Activated CD4-positive, CD25-positive, alpha-beta regulatory T cell (primary cell): ENCODE measurements at regions not wholly inside any gene's neighbourhood (a gene's known extent, or its start where the extent isn't known, plus 50 kb on each side); places are given as distances from the start of the nearest gene placed in this dataset.
"Not testable (repeated sequence)": the region's sequence is repeated elsewhere in the genome, so short reads cannot be mapped to it uniquely, and the experiment has no call there.

Experiments
- DNase-seq, 4 experiments: peaks; one replicate each; lab custom pipeline; 2025; lab: John Stamatoyannopoulos, UW

- no peak for DNase-seq
These were observed 152.6 kb upstream of the TPM1 start for GRCh38 chr15:62889734-62890505.

- no peak for DNase-seq
These were observed 148.0 kb upstream of the TPM1 start for GRCh38 chr15:62894322-62895085.

- DNase-seq, result no peak
These were observed 147.2 kb upstream of the TPM1 start for GRCh38 chr15:62895139-62895866.

GRCh38 chr15:62895905-62896316 lies 146.6 kb upstream of the TPM1 start:
- no peak for DNase-seq

- DNase-seq, result no peak
These were observed 146.1 kb upstream of the TPM1 start for GRCh38 chr15:62896380-62896866.

GRCh38 chr15:62896969-62897486 lies 145.5 kb upstream of the TPM1 start:
- DNase-seq, result no peak

GRCh38 chr15:62897634-62898033 lies 144.9 kb upstream of the TPM1 start:
- no peak for DNase-seq

- no peak for DNase-seq
These were observed 143.5 kb upstream of the TPM1 start for GRCh38 chr15:62899090-62899493.

GRCh38 chr15:62900071-62900802 lies 142.3 kb upstream of the TPM1 start:
- DNase-seq, result no peak

GRCh38 chr15:62901087-62901486 lies 141.5 kb upstream of the TPM1 start:
- no peak for DNase-seq

- no peak for DNase-seq
These were observed 140.5 kb upstream of the TPM1 start for GRCh38 chr15:62901909-62902546.

- DNase-seq, result no peak
These were observed 139.7 kb upstream of the TPM1 start for GRCh38 chr15:62902821-62903220.

GRCh38 chr15:62903437-62903836 lies 139.1 kb upstream of the TPM1 start:
- DNase-seq, result no peak

- DNase-seq, result no peak
These were observed 138.3 kb upstream of the TPM1 start for GRCh38 chr15:62904041-62904910.

GRCh38 chr15:62906627-62907026 lies 135.9 kb upstream of the TPM1 start:
- no peak for DNase-seq

- no peak for DNase-seq
These were observed 135.3 kb upstream of the TPM1 start for GRCh38 chr15:62907275-62907674.

GRCh38 chr15:62908341-62908740 lies 134.2 kb upstream of the TPM1 start:
- DNase-seq, result not testable (repeated sequence)

GRCh38 chr15:62909257-62909656 lies 133.3 kb upstream of the TPM1 start:
- no peak for DNase-seq

- no peak for DNase-seq
These were observed 130.3 kb upstream of the TPM1 start for GRCh38 chr15:62912282-62912681.

GRCh38 chr15:62912808-62913207 lies 129.7 kb upstream of the TPM1 start:
- no peak for DNase-seq
